ENCODE measurements at regions not wholly inside any gene's neighbourhood (a gene's known extent, or its start where the extent isn't known, plus 50 kb on each side); places are given as distances from the start of the nearest gene placed in this dataset.

GRCh38 chr9:96038914-96039313, 163.4 kb downstream of the ERCC6L2 start:
- peaks cover 3% of the 10 kb centered on the region; the same call in 1 of the 2 replicates for H3K36me3 ChIP-seq (ENCODE audit: insufficient read depth)
- Mint-ChIP-seq H3K4me1 (peaks cover 11% of the 10 kb centered on the region), H3K9me3 (peaks cover 50% of the 10 kb centered on the region), H3K4me3 (no peak overlapping the region; the same call in 2 of the 3 replicates), H3K27ac (no peak overlapping the region), H3K27me3 (ENCODE audit: insufficient read depth, low read depth, poor library complexity) (peaks cover 14% of the 10 kb centered on the region), H3K36me3 (ENCODE audit: low read depth) (peaks cover 29% of the 10 kb centered on the region)
- TF ChIP-seq CTCF (conservative IDR thresholded peaks at IDR 0.05; ENCODE audit: low read depth in 2 of 2) = no peak
- TF ChIP-seq JUNB (IDR thresholded peaks at IDR 0.05; ENCODE audit: unreplicated experiment) = no peak
- TF ChIP-seq ZNF331 (CRISPR knock-in tag; IDR thresholded peaks at IDR 0.05; ENCODE audit: low read depth) = no peak
- TF ChIP-seq POLR2AphosphoS5 (IDR thresholded peaks at IDR 0.05; ENCODE audit: low read depth) = no peak
- H3F3A ChIP-seq (replicated peaks; ENCODE audit: low read depth) = no peaks in the 10 kb centered on the region
- H2AFZ ChIP-seq = no peak overlapping the region
- no peak overlapping the region for H3K27ac ChIP-seq (ENCODE audit: low read depth)
- DNase-seq (ENCODE audit: low spot score) (no peak), ATAC-seq (no peak)
- no peaks in the 10 kb centered on the region for H3K9me2 ChIP-seq (ENCODE audit: insufficient read depth)
- peaks cover 17% of the 10 kb centered on the region; the same call in 1 of the 2 replicates for H3K27me3 ChIP-seq (ENCODE audit: insufficient read depth)
- no peaks in the 10 kb centered on the region for H3K79me2 ChIP-seq (replicated peaks; ENCODE audit: insufficient read depth)
- H3K4me3 ChIP-seq = no peak overlapping the region
- no peak overlapping the region for H3K4me2 ChIP-seq
- H4K20me1 ChIP-seq (replicated peaks; ENCODE audit: insufficient read depth) = no peaks in the 10 kb centered on the region
- peaks cover 5% of the 10 kb centered on the region; the same call in 1 of the 2 replicates for H3K4me1 ChIP-seq (ENCODE audit: insufficient read depth)

- H2AFZ ChIP-seq = no peak overlapping the region
- peaks cover 13% of the 10 kb centered on the region; the same call in 1 of the 2 replicates for H3K27me3 ChIP-seq (ENCODE audit: insufficient read depth)
- peaks cover 5% of the 10 kb centered on the region; the same call in 1 of the 2 replicates for H3K4me1 ChIP-seq (ENCODE audit: insufficient read depth)
- DNase-seq (ENCODE audit: low spot score) (no peak), ATAC-seq (no peak)
- H3K4me2 ChIP-seq = no peak overlapping the region
- H3K79me2 ChIP-seq (replicated peaks; ENCODE audit: insufficient read depth) = no peaks in the 10 kb centered on the region
- Mint-ChIP-seq H3K27me3 (ENCODE audit: insufficient read depth, low read depth, poor library complexity) (peaks cover 14% of the 10 kb centered on the region), H3K9me3 (peaks cover 50% of the 10 kb centered on the region), H3K27ac (no peak overlapping the region), H3K4me3 (no peak overlapping the region), H3K4me1 (peaks cover 11% of the 10 kb centered on the region), H3K36me3 (ENCODE audit: low read depth) (peaks cover 29% of the 10 kb centered on the region)
- no peaks in the 10 kb centered on the region for H3F3A ChIP-seq (replicated peaks; ENCODE audit: low read depth)
- H4K20me1 ChIP-seq (replicated peaks; ENCODE audit: insufficient read depth) = no peaks in the 10 kb centered on the region
- H3K4me3 ChIP-seq = no peak overlapping the region
- H3K9me2 ChIP-seq (ENCODE audit: insufficient read depth) = no peaks in the 10 kb centered on the region
- peaks cover 3% of the 10 kb centered on the region; the same call in 1 of the 2 replicates for H3K36me3 ChIP-seq (ENCODE audit: insufficient read depth)
- no peak overlapping the region for H3K27ac ChIP-seq (ENCODE audit: low read depth)
- TF ChIP-seq ZNF462 (CRISPR knock-in tag; IDR thresholded peaks at IDR 0.05) = no peak
- no peak for TF ChIP-seq STAT1 (IDR thresholded peaks at IDR 0.05; ENCODE audit: unreplicated experiment)
- no peak for TF ChIP-seq ETS1 (IDR thresholded peaks at IDR 0.05)
- TF ChIP-seq CTCF (conservative IDR thresholded peaks at IDR 0.05; ENCODE audit: low read depth in 2 of 2) = no peak
- no peak for TF ChIP-seq EZH2phosphoT487 (IDR thresholded peaks at IDR 0.05; ENCODE audit: unreplicated experiment)
These were observed 162.8 kb downstream of the ERCC6L2 start for GRCh38 chr9:96038271-96038670.
